H1 (cell line): ENCODE measurements at regions not wholly inside any gene's neighbourhood (a gene's known extent, or its start where the extent isn't known, plus 50 kb on each side); places are given as distances from the start of the nearest gene placed in this dataset.

Experiments used
- CTCF ChIA-PET: fragments of 300-600 bp; sonication (Branson Sonifier 250); formaldehyde crosslinking; loops from one replicate; lab custom pipeline; 2021; ENCODE audit not compliant: partially characterized antibody; lab: Charles Lee
- POLR2A ChIA-PET: fragments of 300-600 bp; sonication (Branson Sonifier 250); formaldehyde crosslinking; loops from one replicate; lab custom pipeline; 2021; ENCODE audit warnings: inconsistent platforms; ENCODE audit not compliant: partially characterized antibody; lab: Charles Lee
- DNase-seq, 2 experiments: peaks; one replicate each; pipeline versions ENCODE4 v3.0.0 to v3.0.0-alpha.2; 2010 to 2022; ENCODE audit warnings: low spot score in 2 of 2, low read depth in 1 of 2, mixed read lengths in 1 of 2
- FAIRE-seq: peaks from 2 replicates; lab custom pipeline; 2011; peaks lifted over from hg19 to GRCh38; lab: Jason Lieb, UNC
- H2AFZ ChIP-seq: 2 replicates; pipeline ENCODE4 v1.8.1; 2012; ENCODE audit warnings: low read length, inconsistent platforms
- H2AK5ac ChIP-seq: 2 replicates; pipeline ENCODE4 v1.6.1; 2013; ENCODE audit warnings: low read depth, low read length
- H2BK120ac ChIP-seq: replicated peaks from 2 replicates; pipeline ENCODE3; 2013; ENCODE audit warnings: low read depth, low read length, inconsistent platforms
- H2BK12ac ChIP-seq: 2 replicates; pipeline ENCODE4 v1.6.1; 2013; ENCODE audit warnings: low read depth, low read length
- H2BK15ac ChIP-seq: 2 replicates; pipeline ENCODE4 v1.6.1; 2013; ENCODE audit warnings: low read length
- H2BK20ac ChIP-seq: 2 replicates; pipeline ENCODE4 v1.6.1; 2013; ENCODE audit warnings: low read length
- H2BK5ac ChIP-seq: 2 replicates; pipeline ENCODE4 v1.6.1; 2013; ENCODE audit warnings: low read depth, low read length
- H3K14ac ChIP-seq: 2 replicates; pipeline ENCODE4 v1.6.1; 2013; ENCODE audit warnings: inconsistent platforms; ENCODE audit not compliant: insufficient read length
- H3K18ac ChIP-seq: 2 replicates; pipeline ENCODE4 v1.6.1; 2013; ENCODE audit warnings: low read length; ENCODE audit errors: extremely low read depth
- H3K23ac ChIP-seq: 2 replicates; pipeline ENCODE4 v1.6.1; 2013; ENCODE audit warnings: inconsistent platforms; ENCODE audit not compliant: insufficient read length
- H3K23me2 ChIP-seq: 2 replicates; pipeline ENCODE4 v1.6.1; 2013; ENCODE audit warnings: low read depth, low read length
- H3K27ac ChIP-seq: 2 replicates; pipeline ENCODE4 v1.6.1; 2011; ENCODE audit warnings: low read depth, low read length, inconsistent platforms
- H3K27me3 ChIP-seq, 4 experiments: replicated peaks in 1 of 4; 1 replicate in 1 of 4; 2 replicates in 3 of 4; pipeline versions ENCODE4 v1.6.1 to v1.8.1; 2011 to 2013; ENCODE audit warnings: low read length in 3 of 4, mild to moderate bottlenecking in 3 of 4, inconsistent platforms in 2 of 4, mixed read lengths in 2 of 4, moderate library complexity in 1 of 4; ENCODE audit not compliant: control insufficient read depth in 3 of 4, insufficient read depth in 3 of 4; ENCODE audit errors: extremely low read depth in 1 of 4
- H3K36me3 ChIP-seq, 4 experiments: 2 replicates each; pipeline versions ENCODE4 v1.6.1 to v1.8.1; 2011 to 2013; ENCODE audit warnings: mild to moderate bottlenecking in 4 of 4, low read length in 3 of 4, moderate library complexity in 2 of 4, control low read depth in 1 of 4, inconsistent platforms in 1 of 4; ENCODE audit not compliant: insufficient read depth in 4 of 4, control insufficient read depth in 2 of 4
- H3K4ac ChIP-seq: replicated peaks from 2 replicates; pipeline ENCODE3; 2013; ENCODE audit warnings: low read length, low read depth, mixed read lengths, inconsistent platforms; ENCODE audit not compliant: insufficient read length
- H3K4me1 ChIP-seq, 4 experiments: replicated peaks in 1 of 4; 1 replicate in 1 of 4; 2 replicates in 3 of 4; pipeline versions ENCODE4 v1.6.1 to v1.8.1; 2011 to 2013; ENCODE audit warnings: low read length in 3 of 4, inconsistent platforms in 2 of 4, mixed read lengths in 1 of 4; ENCODE audit not compliant: insufficient read depth in 4 of 4, control insufficient read depth in 3 of 4
- H3K4me2 ChIP-seq, 2 experiments: 2 replicates each; pipeline versions ENCODE4 v1.6.1 to v1.8.1; 2011 to 2013; ENCODE audit warnings: low read depth in 2 of 2, low read length in 2 of 2, control low read depth in 1 of 2, inconsistent platforms in 1 of 2, mild to moderate bottlenecking in 1 of 2; ENCODE audit not compliant: insufficient read depth in 1 of 2
- H3K4me3 ChIP-seq, 4 experiments: fragments of 200-600, 300-600 bp in 1 of 4; sonication (generic), shearing (Covaris generic), sonication (Bioruptor Twin) in 1 of 4; 2 replicates each; pipeline versions ENCODE4 v1.5.1 to v1.8.1; 2011 to 2016; ENCODE audit warnings: low read length in 4 of 4, low read depth in 3 of 4, control low read depth in 2 of 4, inconsistent platforms in 2 of 4, mild to moderate bottlenecking in 2 of 4, mixed read lengths in 1 of 4, moderate library complexity in 1 of 4; ENCODE audit not compliant: insufficient read depth in 2 of 4; ENCODE audit errors: extremely low read depth in 1 of 4
- H3K56ac ChIP-seq: replicated peaks from 2 replicates; pipeline ENCODE3; 2013; ENCODE audit warnings: low read depth, mild to moderate bottlenecking, mixed read lengths, low read length, inconsistent platforms; ENCODE audit not compliant: insufficient read length
- H3K79me1 ChIP-seq: 2 replicates; pipeline ENCODE4 v1.6.1; 2013; ENCODE audit warnings: low read depth, low read length, control low read depth
- H3K79me2 ChIP-seq, 2 experiments: 2 replicates each; pipeline versions ENCODE4 v1.6.1 to v1.8.1; 2012 to 2013; ENCODE audit warnings: low read length in 2 of 2, mild to moderate bottlenecking in 2 of 2, inconsistent platforms in 1 of 2; ENCODE audit not compliant: insufficient read depth in 2 of 2, control insufficient read depth in 1 of 2
- H3K9ac ChIP-seq, 4 experiments: replicated peaks in 1 of 4; 1 replicate in 1 of 4; 2 replicates in 3 of 4; pipeline versions ENCODE4 v1.6.1 to v1.8.1; 2011 to 2013; ENCODE audit warnings: low read depth in 3 of 4, low read length in 3 of 4, control low read depth in 2 of 4, mild to moderate bottlenecking in 2 of 4, moderate library complexity in 2 of 4, inconsistent platforms in 1 of 4; ENCODE audit errors: extremely low read depth in 1 of 4
- H3K9me3 ChIP-seq, 2 experiments: 2 replicates each; pipeline versions ENCODE4 v1.6.1 to v1.8.1; 2012 to 2013; ENCODE audit warnings: mild to moderate bottlenecking in 2 of 2, moderate library complexity in 2 of 2, control low read depth in 1 of 2, inconsistent platforms in 1 of 2, low read depth in 1 of 2, low read length in 1 of 2, mixed read lengths in 1 of 2; ENCODE audit not compliant: insufficient read depth in 2 of 2
- H4K20me1 ChIP-seq, 2 experiments: replicated peaks in 1 of 2; 2 replicates each; pipeline versions ENCODE3 to v1.8.1; 2011 to 2013; ENCODE audit warnings: inconsistent platforms in 2 of 2, low read length in 2 of 2, mild to moderate bottlenecking in 1 of 2; ENCODE audit not compliant: insufficient read depth in 2 of 2, control insufficient read depth in 1 of 2
- H4K5ac ChIP-seq: 2 replicates; pipeline ENCODE4 v1.6.1; 2013; ENCODE audit warnings: low read length, low read depth, mixed read lengths, inconsistent platforms; ENCODE audit not compliant: insufficient read length
- H4K8ac ChIP-seq: 2 replicates; pipeline ENCODE4 v1.8.0; 2013; ENCODE audit warnings: mild to moderate bottlenecking, moderate library complexity, low read length, inconsistent platforms; ENCODE audit not compliant: insufficient read depth; ENCODE audit errors: extremely low read depth
- H4K91ac ChIP-seq: replicated peaks from 2 replicates; pipeline ENCODE3; 2013; ENCODE audit warnings: low read length, mixed read lengths, inconsistent platforms; ENCODE audit not compliant: insufficient read length
- NRF1 ChIP-seq: IDR thresholded peaks from 2 replicates; pipeline ENCODE4 v1.6.1; 2011; ENCODE audit warnings: mild to moderate bottlenecking, low read depth, low read length, improper control_type of control experiment
- POLR2AphosphoS5 ChIP-seq: IDR thresholded peaks from 2 replicates; pipeline ENCODE4 v1.6.1; 2011; ENCODE audit warnings: low read depth, low read length
- POU5F1 ChIP-seq: IDR thresholded peaks from 2 replicates; pipeline ENCODE4 v1.6.1; 2011; ENCODE audit warnings: low read depth, mild to moderate bottlenecking, low read length, moderate library complexity
- WGBS, 2 experiments: shearing (Covaris generic) in 1 of 2; methylation state at CpG; one replicate each; pipeline versions ENCODE4 v1.1.6 to v1.1.7; 2013 to 2015; ENCODE audit warnings: low lambda C conversion rate in 2 of 2, mixed read lengths in 2 of 2, inconsistent platforms in 1 of 2, low coverage in 1 of 2, missing lambda C conversion rate in 1 of 2; ENCODE audit not compliant: insufficient replicate concordance in 2 of 2, insufficient coverage in 1 of 2, insufficient read length in 1 of 2; ENCODE audit errors: extremely low coverage in 1 of 2, missing lambda C conversion rate in 1 of 2; 5-methylcytosine and 5-hydroxymethylcytosine counted together

GRCh38 chr16:26606381-26607150 is 460.2 kb upstream of the C16orf82 start:
- no peak overlapping the region for H2BK15ac ChIP-seq
- H3K4me2 ChIP-seq, result no peak overlapping the region
- ChIA-PET POLR2A (no interaction called here), CTCF (interaction anchor here (0.9 to 1.5 kb wide), 3 partner anchors 8 to 783 kb away, joined by 3 to 6 read pairs (median 4); no protein-coding TSS in a partner anchor)
- no peak overlapping the region for H2AFZ ChIP-seq
- H4K91ac ChIP-seq, result no peak overlapping the region
- no peak overlapping the region for H2AK5ac ChIP-seq
- no peaks in the 10 kb centered on the region; a peak in 1 of 7 replicates for H3K27me3 ChIP-seq
- no peak overlapping the region for H2BK120ac ChIP-seq
- H2BK12ac ChIP-seq, result no peak overlapping the region; the same call in 1 of the 2 replicates
- no peak overlapping the region for H3K23ac ChIP-seq
- H3K56ac ChIP-seq, result no peak overlapping the region
- no peaks in the 10 kb centered on the region for H3K23me2 ChIP-seq
- DNase-seq (no peak), FAIRE-seq (no peak)
- no peak overlapping the region for H3K9ac ChIP-seq
- H3K36me3 ChIP-seq, result no peaks in the 10 kb centered on the region
- 95% methylated on average over 3 of the region's 3 CpGs; no CpG with 5 or more reads in 1 of the 2 experiments for WGBS, 2 experiments
- TF ChIP-seq POLR2AphosphoS5 (no peak), NRF1 (no peak), POU5F1 (no peak)
- no peaks in the 10 kb centered on the region for H3K79me2 ChIP-seq
- no peak overlapping the region for H2BK20ac ChIP-seq
- no peaks in the 10 kb centered on the region for H3K9me3 ChIP-seq
- no peaks in the 10 kb centered on the region for H3K4me1 ChIP-seq
- no peak overlapping the region for H4K5ac ChIP-seq
- no peak overlapping the region for H3K18ac ChIP-seq
- no peak overlapping the region for H4K8ac ChIP-seq
- H2BK5ac ChIP-seq, result no peak overlapping the region
- no peaks in the 10 kb centered on the region for H4K20me1 ChIP-seq
- no peak overlapping the region for H3K4me3 ChIP-seq
- H3K27ac ChIP-seq, result no peak overlapping the region
- H3K4ac ChIP-seq, result no peak overlapping the region
- H3K79me1 ChIP-seq, result no peaks in the 10 kb centered on the region
- H3K14ac ChIP-seq, result no peak overlapping the region
